GM06990 (cell line): ENCODE measurements at regions not wholly inside any gene's neighbourhood (a gene's known extent, or its start where the extent isn't known, plus 50 kb on each side); places are given as distances from the start of the nearest gene placed in this dataset.

Experiments used
- DNase-seq: peaks from one replicate; pipeline ENCODE4 v3.0.0-alpha.2; 2011; ENCODE audit not compliant: insufficient read length; ENCODE audit errors: extremely low read depth
- H3K27me3 ChIP-seq: replicated peaks from 2 replicates; pipeline ENCODE4 v1.6.0; 2011; ENCODE audit warnings: low read length; ENCODE audit not compliant: control insufficient read depth, insufficient read depth
- H3K36me3 ChIP-seq: 2 replicates; pipeline ENCODE4 v1.5.1; 2011; ENCODE audit warnings: low read length; ENCODE audit not compliant: control insufficient read depth, insufficient read depth
- H3K4me3 ChIP-seq: replicated peaks from 2 replicates; pipeline ENCODE4 v1.5.1; 2011; ENCODE audit warnings: low read depth, mild to moderate bottlenecking, control low read depth, low read length
- CTCF ChIP-seq: IDR thresholded peaks from 2 replicates; pipeline ENCODE4 v1.5.1; 2011; ENCODE audit warnings: low read length, control low read depth, mild to moderate bottlenecking, inconsistent platforms; ENCODE audit not compliant: insufficient read depth, poor library complexity, severe bottlenecking

GRCh38 chr20:40775561-40776146 lies 86.6 kb upstream of the MAFB start:
- TF ChIP-seq CTCF: no peak
- DNase-seq: no peak
- H3K36me3 ChIP-seq: no peaks in the 10 kb centered on the region
- H3K4me3 ChIP-seq: no peak overlapping the region
- peaks cover 2% of the 10 kb centered on the region; the same call in 1 of the 2 replicates for H3K27me3 ChIP-seq

DNA sequence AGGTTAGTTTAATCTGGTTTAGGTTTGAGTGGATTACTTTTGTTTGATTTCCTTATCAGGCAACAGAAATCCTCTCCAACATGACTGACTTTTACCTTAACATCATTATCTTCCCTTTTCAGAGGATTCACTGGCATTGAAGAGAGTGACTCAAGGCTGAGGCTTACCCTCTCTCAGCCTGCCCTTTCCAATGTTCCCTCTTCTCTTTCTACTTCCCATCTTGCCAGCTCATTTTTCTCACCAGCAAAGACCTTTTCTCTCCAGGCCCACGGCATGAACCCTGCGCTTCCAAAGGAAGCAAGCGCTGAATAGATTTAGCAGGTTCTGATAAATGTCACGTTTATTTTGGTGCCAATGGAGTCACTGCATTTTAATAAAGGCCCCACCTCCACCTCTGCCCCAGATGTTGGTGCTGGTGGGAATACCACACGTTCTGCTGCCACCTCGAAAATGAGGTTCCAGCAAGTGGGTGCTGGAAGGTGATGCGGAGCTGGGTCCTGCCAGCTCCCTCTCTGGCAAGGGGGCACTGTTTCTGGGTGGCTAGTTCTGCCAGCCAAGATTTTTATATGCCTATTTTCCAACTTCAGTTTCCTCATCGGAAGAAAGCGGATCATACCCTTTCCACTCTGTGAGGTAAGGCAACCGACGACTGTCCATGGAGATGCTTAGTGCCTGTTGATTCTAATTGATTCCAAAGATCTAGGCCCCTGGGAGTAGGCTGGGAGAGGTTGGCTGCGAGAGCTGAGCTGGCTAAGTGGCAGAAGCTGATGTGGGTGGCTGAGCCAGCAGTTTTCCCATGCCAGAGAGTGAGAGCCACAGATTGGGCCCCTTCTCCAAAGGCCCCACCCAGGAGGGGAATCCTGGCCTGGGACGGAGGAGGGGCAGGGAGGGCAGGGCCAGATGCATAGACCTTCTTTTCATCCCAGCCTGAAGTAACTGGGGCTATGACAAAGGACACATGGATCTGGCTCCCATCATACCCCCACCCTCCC lies 87.7 kb upstream of the MAFB start:
- no peaks in the 10 kb centered on the region for H3K36me3 ChIP-seq
- no peak overlapping the region for H3K4me3 ChIP-seq
- no peak for TF ChIP-seq CTCF
- peaks cover 2% of the 10 kb centered on the region; the same call in 1 of the 2 replicates for H3K27me3 ChIP-seq
- DNase-seq: no peak

- no peak overlapping the region for H3K4me3 ChIP-seq
- no peak for TF ChIP-seq CTCF
- DNase-seq: no peak
These were observed 88.6 kb upstream of the MAFB start for GRCh38 chr20:40777653-40778052.

GRCh38 chr20:40778894-40779496 lies 90.0 kb upstream of the MAFB start:
- TF ChIP-seq CTCF: no peak
- peaks cover 2% of the 10 kb centered on the region; the same call in 1 of the 2 replicates for H3K27me3 ChIP-seq
- no peak for DNase-seq
- H3K36me3 ChIP-seq: no peaks in the 10 kb centered on the region
- H3K4me3 ChIP-seq: no peak overlapping the region

More at GRCh38 chr20:40777653-40778052, 88.6 kb upstream of the MAFB start:
- H3K27me3 ChIP-seq: peaks cover 2% of the 10 kb centered on the region; the same call in 1 of the 2 replicates
- H3K36me3 ChIP-seq: no peaks in the 10 kb centered on the region

DNA sequence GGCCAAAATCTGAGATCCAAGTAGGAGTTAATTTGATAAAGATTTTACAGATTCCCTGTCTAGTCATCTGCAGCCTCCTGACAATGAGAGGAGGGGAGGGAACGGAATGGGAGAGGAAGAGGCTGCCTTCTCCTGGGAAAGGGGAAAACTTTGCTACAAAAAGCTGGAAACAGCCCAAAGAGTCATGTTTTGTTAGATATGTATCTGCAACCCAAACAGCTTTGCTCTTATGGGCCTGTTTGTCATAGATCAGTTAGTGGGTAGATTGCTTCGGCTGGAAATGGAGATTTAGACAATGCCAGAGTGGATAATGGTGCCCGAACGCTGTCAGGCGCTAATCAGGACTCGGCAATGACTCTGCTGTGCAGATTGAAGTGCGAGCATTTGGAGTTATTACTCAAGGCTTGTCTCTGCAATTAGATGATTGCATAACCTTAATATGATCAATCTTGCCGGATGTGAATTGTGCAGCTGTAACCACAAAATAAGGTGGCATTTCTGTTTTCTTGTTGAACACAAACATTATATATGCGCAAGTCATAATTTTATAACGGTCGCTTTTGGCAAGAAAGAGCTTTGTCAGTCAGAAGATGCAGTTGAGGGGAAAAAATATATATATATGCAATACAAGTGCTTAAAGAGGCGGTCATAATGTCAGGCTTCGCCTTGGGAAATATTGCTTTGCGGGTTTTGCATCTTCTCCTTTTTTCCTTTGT lies 92.4 kb upstream of the MAFB start:
- DNase-seq: no peak
- TF ChIP-seq CTCF: no peak
- Histone ChIP-seq H3K27me3 (peaks cover 4% of the 10 kb centered on the region), H3K36me3 (no peaks in the 10 kb centered on the region), H3K4me3 (no peak overlapping the region)
